ENCODE measurements at regions not wholly inside any gene's neighbourhood (a gene's known extent, or its start where the extent isn't known, plus 50 kb on each side); places are given as distances from the start of the nearest gene placed in this dataset.

DNA sequence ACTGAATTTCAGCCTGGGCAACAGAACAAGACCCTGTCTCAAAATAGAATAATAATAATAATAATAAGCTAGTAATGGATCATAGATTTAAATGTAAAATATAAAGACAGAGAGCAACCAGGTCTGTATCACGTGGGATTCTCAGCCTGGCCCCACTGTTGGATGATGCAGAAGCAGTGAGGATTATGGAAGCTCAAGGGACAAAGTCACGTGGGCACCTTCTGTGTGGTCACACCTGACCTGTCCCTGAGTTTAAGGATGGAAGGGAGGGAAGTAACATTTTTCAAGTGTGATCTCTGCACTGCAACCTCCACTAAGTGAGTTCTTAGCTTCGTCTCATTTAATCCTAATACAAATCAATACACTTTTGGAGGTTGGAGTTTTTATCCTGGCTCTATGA is 212.5 kb upstream of the IER5L start:
- no peak overlapping the region for H3K4me3 ChIP-seq (ENCODE audit: low read length)
- no peaks in the 10 kb centered on the region for H3K36me3 Mint-ChIP-seq
- H3K4me3 Mint-ChIP-seq = no peak overlapping the region
- H3K9me3 ChIP-seq (ENCODE audit: control insufficient read depth, insufficient read depth, low read length) = no peaks in the 10 kb centered on the region
- no peaks in the 10 kb centered on the region for H3K36me3 ChIP-seq (ENCODE audit: control insufficient read depth, insufficient read depth, low read length)
- H3K27me3 Mint-ChIP-seq (ENCODE audit: low read depth in 2 of 2) = no peaks in the 10 kb centered on the region
- no peak overlapping the region for H3K27ac ChIP-seq (ENCODE audit: low read length)
- ATAC-seq (no peak), DNase-seq (no peak)
- WGBS (ENCODE audit: insufficient coverage) = 73% methylated on average over 2 of the region's 3 CpGs
- intact Hi-C loops (cut with micrococcal nuclease) = no loop called here
- no peaks in the 10 kb centered on the region for H3K27me3 ChIP-seq (ENCODE audit: control insufficient read depth, insufficient read depth, low read length)
- no peaks in the 10 kb centered on the region for H3K4me1 Mint-ChIP-seq
- H3K9me3 Mint-ChIP-seq = no peaks in the 10 kb centered on the region
- H3K4me1 ChIP-seq (ENCODE audit: control insufficient read depth, insufficient read depth, low read length) = no peaks in the 10 kb centered on the region
- TF ChIP-seq, protein P1, sequence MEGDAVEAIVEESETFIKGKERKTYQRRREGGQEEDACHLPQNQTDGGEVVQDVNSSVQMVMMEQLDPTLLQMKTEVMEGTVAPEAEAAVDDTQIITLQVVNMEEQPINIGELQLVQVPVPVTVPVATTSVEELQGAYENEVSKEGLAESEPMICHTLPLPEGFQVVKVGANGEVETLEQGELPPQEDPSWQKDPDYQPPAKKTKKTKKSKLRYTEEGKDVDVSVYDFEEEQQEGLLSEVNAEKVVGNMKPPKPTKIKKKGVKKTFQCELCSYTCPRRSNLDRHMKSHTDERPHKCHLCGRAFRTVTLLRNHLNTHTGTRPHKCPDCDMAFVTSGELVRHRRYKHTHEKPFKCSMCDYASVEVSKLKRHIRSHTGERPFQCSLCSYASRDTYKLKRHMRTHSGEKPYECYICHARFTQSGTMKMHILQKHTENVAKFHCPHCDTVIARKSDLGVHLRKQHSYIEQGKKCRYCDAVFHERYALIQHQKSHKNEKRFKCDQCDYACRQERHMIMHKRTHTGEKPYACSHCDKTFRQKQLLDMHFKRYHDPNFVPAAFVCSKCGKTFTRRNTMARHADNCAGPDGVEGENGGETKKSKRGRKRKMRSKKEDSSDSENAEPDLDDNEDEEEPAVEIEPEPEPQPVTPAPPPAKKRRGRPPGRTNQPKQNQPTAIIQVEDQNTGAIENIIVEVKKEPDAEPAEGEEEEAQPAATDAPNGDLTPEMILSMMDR (IDR thresholded peaks at IDR 0.05) = no peak
- no peak overlapping the region for H3K27ac Mint-ChIP-seq

DNA sequence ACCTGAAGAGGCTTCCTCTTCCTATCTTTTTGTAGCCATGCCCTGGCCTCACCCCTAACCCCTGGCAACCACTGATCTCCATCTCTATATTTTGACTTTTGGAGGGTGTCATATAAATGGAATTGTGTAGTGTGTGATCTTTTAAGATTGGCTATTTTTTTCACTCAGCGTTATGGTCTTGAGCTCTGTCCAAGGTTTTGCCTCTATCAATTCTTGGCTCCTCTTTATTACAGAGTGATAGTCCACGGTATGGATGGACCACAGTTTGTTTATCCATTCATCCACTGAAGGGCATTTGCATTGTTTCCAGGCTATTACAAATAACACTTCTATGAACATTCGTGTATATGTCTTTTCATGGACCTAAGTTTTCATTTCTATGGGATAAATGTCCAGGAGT is 209.8 kb upstream of the IER5L start:
- Mint-ChIP-seq H3K4me3 (no peak overlapping the region), H3K9me3 (no peaks in the 10 kb centered on the region), H3K27ac (no peak overlapping the region), H3K4me1 (peaks cover 0 to 17% of the 10 kb centered on the region in 2 donors), H3K27me3 (ENCODE audit: low read depth in 2 of 2) (no peaks in the 10 kb centered on the region), H3K36me3 (no peaks in the 10 kb centered on the region)
- intact Hi-C loops (cut with micrococcal nuclease) = no loop called here
- Histone ChIP-seq H3K4me1 (ENCODE audit: control insufficient read depth, insufficient read depth, low read length) (peaks cover 14% of the 10 kb centered on the region), H3K36me3 (ENCODE audit: control insufficient read depth, insufficient read depth, low read length) (no peaks in the 10 kb centered on the region), H3K9me3 (ENCODE audit: control insufficient read depth, insufficient read depth, low read length) (no peaks in the 10 kb centered on the region), H3K27me3 (ENCODE audit: control insufficient read depth, insufficient read depth, low read length) (no peaks in the 10 kb centered on the region), H3K4me3 (ENCODE audit: low read length) (no peak overlapping the region), H3K27ac (ENCODE audit: low read length) (no peak overlapping the region)
- TF ChIP-seq, protein P1 (IDR thresholded peaks at IDR 0.05) = no peak
- ATAC-seq (no peak), DNase-seq (no peak)
- whole genome bisulfite sequencing (ENCODE audit: insufficient coverage) = 92% methylated on average over 2 of the region's 3 CpGs

DNA sequence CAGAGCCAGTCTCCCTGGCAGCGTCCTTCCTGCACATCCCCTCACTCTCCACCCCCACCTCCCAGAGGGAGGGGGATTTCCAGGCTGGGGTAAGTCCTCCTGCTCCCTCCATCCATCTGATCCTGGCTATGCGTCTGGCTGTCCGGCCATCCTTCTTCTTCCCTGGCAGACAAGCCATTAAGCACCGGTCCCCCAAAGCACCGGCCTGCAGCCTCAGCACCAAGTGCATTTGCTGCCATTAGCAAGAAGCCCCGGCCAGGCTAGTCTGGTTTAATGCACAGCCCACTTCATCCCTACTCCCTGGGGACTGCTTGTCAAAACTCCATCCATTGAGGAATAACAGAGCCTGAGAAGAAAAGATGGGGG is 208.7 kb upstream of the IER5L start:
- Mint-ChIP-seq H3K27ac (no peak overlapping the region), H3K4me1 (peaks cover 0 to 21% of the 10 kb centered on the region in 2 donors), H3K36me3 (no peaks in the 10 kb centered on the region), H3K27me3 (ENCODE audit: low read depth in 2 of 2) (no peaks in the 10 kb centered on the region), H3K9me3 (no peaks in the 10 kb centered on the region), H3K4me3 (no peak overlapping the region)
- 90% methylated on average over 6 of the region's 6 CpGs for WGBS (ENCODE audit: insufficient coverage)
- TF ChIP-seq, protein P1 (IDR thresholded peaks at IDR 0.05) = no peak
- no peak overlapping the region for H3K4me3 ChIP-seq (ENCODE audit: low read length)
- intact Hi-C loops (cut with micrococcal nuclease) = no loop called here
- H3K4me1 ChIP-seq (ENCODE audit: control insufficient read depth, insufficient read depth, low read length) = peaks cover 23% of the 10 kb centered on the region
- H3K9me3 ChIP-seq (ENCODE audit: control insufficient read depth, insufficient read depth, low read length) = no peaks in the 10 kb centered on the region
- no peaks in the 10 kb centered on the region for H3K27me3 ChIP-seq (ENCODE audit: control insufficient read depth, insufficient read depth, low read length)
- H3K36me3 ChIP-seq (ENCODE audit: control insufficient read depth, insufficient read depth, low read length) = no peaks in the 10 kb centered on the region
- H3K27ac ChIP-seq (ENCODE audit: low read length) = no peak overlapping the region
- no peak for DNase-seq
- ATAC-seq = no peak

DNA sequence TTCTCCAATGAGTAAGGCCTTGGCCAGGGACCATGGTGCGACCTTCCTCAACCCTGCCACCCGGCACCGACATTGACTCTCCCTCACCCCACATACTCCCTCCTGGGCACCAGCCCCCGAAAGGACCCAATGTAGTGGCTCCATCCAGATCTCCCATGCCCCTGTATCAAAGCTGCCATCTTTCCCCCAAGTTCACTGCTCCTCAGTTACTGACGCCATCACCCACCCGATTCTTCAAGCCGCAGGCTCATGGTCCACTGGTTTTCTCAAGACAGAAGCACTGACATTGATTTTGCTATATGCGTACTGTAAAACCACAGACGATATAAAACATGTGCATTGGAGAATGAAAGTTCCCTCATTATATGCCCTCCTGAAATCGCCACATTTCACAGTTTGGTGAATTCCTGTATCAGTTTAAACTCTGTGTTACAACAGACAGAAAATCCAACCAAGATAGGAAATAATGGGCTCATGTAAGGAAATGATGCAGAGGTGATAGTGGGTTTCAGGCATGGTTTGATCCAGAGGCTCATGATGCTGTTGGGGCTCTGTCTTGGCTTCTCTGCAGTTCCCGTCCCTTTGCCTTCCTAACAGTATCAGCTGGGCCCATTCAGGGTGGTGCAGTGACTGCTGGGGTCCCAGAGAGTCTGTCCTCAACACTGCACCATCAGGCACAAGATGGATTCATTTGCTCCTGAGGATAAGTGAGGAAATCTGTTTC is 207.3 kb upstream of the IER5L start:
- Histone ChIP-seq H3K4me3 (ENCODE audit: low read length) (no peak overlapping the region), H3K27ac (ENCODE audit: low read length) (no peak overlapping the region), H3K9me3 (ENCODE audit: control insufficient read depth, insufficient read depth, low read length) (no peaks in the 10 kb centered on the region), H3K36me3 (ENCODE audit: control insufficient read depth, insufficient read depth, low read length) (no peaks in the 10 kb centered on the region), H3K27me3 (ENCODE audit: control insufficient read depth, insufficient read depth, low read length) (no peaks in the 10 kb centered on the region), H3K4me1 (ENCODE audit: control insufficient read depth, insufficient read depth, low read length) (peaks cover 23% of the 10 kb centered on the region)
- H3K9me3 Mint-ChIP-seq = no peaks in the 10 kb centered on the region
- peak overlapping the region; percentile 40 for H3K4me3 Mint-ChIP-seq
- H3K36me3 Mint-ChIP-seq = no peaks in the 10 kb centered on the region
- DNase-seq (no peak), ATAC-seq (no peak)
- intact Hi-C loops (cut with micrococcal nuclease) = no loop called here
- no peaks in the 10 kb centered on the region for H3K27me3 Mint-ChIP-seq (ENCODE audit: low read depth in 2 of 2)
- 92% methylated on average over 10 of the region's 11 CpGs for WGBS (ENCODE audit: insufficient coverage)
- TF ChIP-seq, protein P1 (IDR thresholded peaks at IDR 0.05) = no peak
- H3K27ac Mint-ChIP-seq = peak overlapping the region; percentile 2 to 87
- peaks cover 0 to 21% of the 10 kb centered on the region in 2 donors for H3K4me1 Mint-ChIP-seq

All from natural killer cell (primary cell).